PC-9 (cell line): ENCODE measurements at regions not wholly inside any gene's neighbourhood (a gene's known extent, or its start where the extent isn't known, plus 50 kb on each side); places are given as distances from the start of the nearest gene placed in this dataset.

Experiments used
- BruUV-seq: library from RNA; stranded (reverse); fragments of 400-500 nt; replicated peaks from 2 replicates; lab custom pipeline; 2021; lab: Mats Ljungman, UMichigan
- CTCF ChIA-PET: fragments of 300-600 bp; sonication (Branson Sonifier 250); formaldehyde crosslinking; loops from one replicate; lab custom pipeline; 2022; ENCODE audit warnings: antibody characterized with exemption; lab: Charles Lee
- POLR2A ChIA-PET: fragments of 300-600 bp; sonication (Branson Sonifier 250); formaldehyde crosslinking; loops from one replicate; lab custom pipeline; 2022; ENCODE audit warnings: antibody characterized with exemption; ENCODE audit not compliant: unreplicated experiment; lab: Charles Lee
- DNase-seq, 2 experiments: peaks; one replicate each; pipeline versions ENCODE4 v3.0.0 to v3.0.0-alpha.2; 2015 to 2022; ENCODE audit warnings: mixed read lengths in 1 of 2
- H2AFZ ChIP-seq: fragments of 200-600 bp; sonication (generic); 2 replicates; pipeline ENCODE4 v1.8.1; 2017; ENCODE audit warnings: antibody characterized with exemption
- H3F3A ChIP-seq: fragments of 200-600 bp; sonication (generic); 2 replicates; pipeline ENCODE4 v1.8.1; 2017; ENCODE audit warnings: antibody characterized with exemption, mild to moderate bottlenecking, low read depth; ENCODE audit not compliant: insufficient read depth
- H3K27ac ChIP-seq: fragments of 200-600 bp; sonication (generic); 2 replicates; pipeline ENCODE4 v1.6.1; 2016; ENCODE audit warnings: mixed run types
- H3K27me3 ChIP-seq: fragments of 200-600 bp; sonication (generic); 2 replicates; pipeline ENCODE4 v1.6.1; 2016; ENCODE audit warnings: low read depth, mixed run types; ENCODE audit not compliant: insufficient read depth
- H3K36me3 ChIP-seq: fragments of 200-600 bp; sonication (generic); 2 replicates; pipeline ENCODE4 v1.6.1; 2016; ENCODE audit warnings: low read depth, mixed run types
- H3K4me1 ChIP-seq: fragments of 200-600 bp; sonication (generic); replicated peaks from 2 replicates; pipeline ENCODE4 v1.6.1; 2016; ENCODE audit warnings: mixed run types; ENCODE audit not compliant: insufficient read depth
- H3K4me2 ChIP-seq: fragments of 200-600 bp; sonication (generic); 2 replicates; pipeline ENCODE4 v1.6.1; 2017; ENCODE audit warnings: mixed run types
- H3K4me3 ChIP-seq: fragments of 200-600 bp; sonication (generic); 2 replicates; pipeline ENCODE4 v1.6.1; 2016; ENCODE audit warnings: mixed run types
- H3K79me2 ChIP-seq: fragments of 200-600 bp; sonication (generic); 2 replicates; pipeline ENCODE4 v1.6.1; 2017; ENCODE audit warnings: low read depth, mixed run types
- H3K9me2 ChIP-seq: fragments of 200-600 bp; sonication (generic); 2 replicates; pipeline ENCODE4 v1.8.1; 2017; ENCODE audit warnings: mild to moderate bottlenecking; ENCODE audit not compliant: insufficient read depth
- H3K9me3 ChIP-seq: fragments of 200-600 bp; sonication (generic); 2 replicates; pipeline ENCODE4 v1.8.1; 2016; ENCODE audit warnings: low read depth; ENCODE audit not compliant: insufficient read depth
- H4K20me1 ChIP-seq: fragments of 200-600 bp; sonication (generic); 2 replicates; pipeline ENCODE4 v1.8.1; 2017; ENCODE audit not compliant: insufficient read depth
- CTCF ChIP-seq: fragments of 200-600 bp; sonication (generic); conservative IDR thresholded peaks from 2 replicates; pipeline ENCODE4 v1.6.1; 2017; ENCODE audit warnings: mixed run types, antibody characterized with exemption, mild to moderate bottlenecking, moderate library complexity
- EZH2 ChIP-seq: fragments of 200-600 bp; sonication (generic); IDR thresholded peaks from 2 replicates; pipeline ENCODE4 v1.8.0; 2017; ENCODE audit warnings: antibody characterized with exemption, low read depth
- intact Hi-C: fragments of 100-400 bp; cut with micrococcal nuclease; formaldehyde crosslinking; loops from one replicate; pipeline ENCODE4 v1.10.0; 2022; ENCODE audit not compliant: unreplicated experiment

GRCh38 chr14:52121441-52121840 is 52.6 kb upstream of the NID2 start:
- BruUV-seq = no TSS peak
- H2AFZ ChIP-seq = no peak overlapping the region
- H3F3A ChIP-seq = peaks cover 21% of the 10 kb centered on the region; the same call in 1 of the 2 replicates
- no peaks in the 10 kb centered on the region for H3K79me2 ChIP-seq
- no peak for DNase-seq
- no peak overlapping the region for H3K4me2 ChIP-seq
- H3K36me3 ChIP-seq = no peaks in the 10 kb centered on the region
- H3K9me3 ChIP-seq = no peaks in the 10 kb centered on the region; the same call in 1 of the 2 replicates
- intact Hi-C loops = no loop called here
- TF ChIP-seq CTCF = no peak
- no peak for TF ChIP-seq EZH2
- H3K27me3 ChIP-seq = no peaks in the 10 kb centered on the region
- H3K4me1 ChIP-seq = peaks cover 21% of the 10 kb centered on the region
- H3K27ac ChIP-seq = no peak overlapping the region
- ChIA-PET POLR2A (no interaction called here), CTCF (no interaction called here)
- H3K9me2 ChIP-seq = no peaks in the 10 kb centered on the region
- H4K20me1 ChIP-seq = no peaks in the 10 kb centered on the region
- H3K4me3 ChIP-seq = no peak overlapping the region

GRCh38 chr14:52119030-52119429 is 50.2 kb upstream of the NID2 start:
- Histone ChIP-seq H3K9me2 (no peaks in the 10 kb centered on the region), H3F3A (peaks cover 2% of the 10 kb centered on the region; the same call in 1 of the 2 replicates), H3K9me3 (no peaks in the 10 kb centered on the region), H4K20me1 (no peaks in the 10 kb centered on the region), H3K4me2 (no peak overlapping the region), H3K36me3 (no peaks in the 10 kb centered on the region), H3K27me3 (no peaks in the 10 kb centered on the region), H3K79me2 (no peaks in the 10 kb centered on the region), H3K4me1 (peaks cover 2% of the 10 kb centered on the region), H2AFZ (no peak overlapping the region), H3K27ac (no peak overlapping the region), H3K4me3 (no peak overlapping the region)
- no TSS peak for BruUV-seq
- DNase-seq = no peak
- POLR2A ChIA-PET = no interaction called here
- CTCF ChIA-PET = no interaction called here
- no peak for TF ChIP-seq CTCF
- intact Hi-C loops = no loop called here
